ENCODE measurements at regions not wholly inside any gene's neighbourhood (a gene's known extent, or its start where the extent isn't known, plus 50 kb on each side); places are given as distances from the start of the nearest gene placed in this dataset.

DNA sequence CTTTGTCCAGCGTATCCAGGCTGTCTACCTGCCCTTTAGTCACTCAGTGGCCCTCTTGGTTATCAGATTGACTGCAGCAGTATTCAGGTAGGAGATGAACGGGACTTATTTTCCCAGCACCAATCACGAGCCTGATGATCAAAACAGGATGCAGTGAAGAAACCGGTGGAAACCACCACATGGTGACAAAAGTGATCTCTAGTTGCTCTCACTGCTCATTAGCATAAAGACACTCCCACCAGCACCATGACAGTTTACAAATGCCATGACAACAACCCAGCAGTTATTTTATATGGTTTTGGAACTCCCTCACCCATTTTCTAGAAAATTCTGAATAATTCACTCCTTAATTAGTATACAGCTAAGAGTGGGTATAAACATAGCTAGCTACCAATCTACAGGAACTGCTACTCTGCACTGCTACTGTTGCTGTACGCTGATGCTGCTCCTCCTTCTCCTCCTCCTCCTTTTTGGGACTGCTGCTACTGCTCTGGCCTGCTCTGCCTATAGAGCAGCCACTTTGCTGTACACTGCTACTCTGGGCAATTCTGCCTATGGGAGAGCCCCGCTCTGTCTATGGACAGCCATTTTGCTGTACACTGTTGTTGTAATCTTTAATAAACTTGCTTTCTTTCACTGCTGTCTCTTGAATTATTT is 142.5 kb upstream of the SSTR1 start:
- DNase-seq (ENCODE audit: low read depth, low spot score) (no peak), FAIRE-seq (no peak)
- dilution Hi-C loops (cut with MboI; ENCODE audit: extremely low pct_ligation_motif_present, low sequenced_read_pairs) = no loop called here
- no peaks in the 10 kb centered on the region for H3K27me3 ChIP-seq (ENCODE audit: control insufficient read depth in 2 of 2, insufficient read depth in 2 of 2, low read length in 2 of 2)
- no peaks in the 10 kb centered on the region for H3K36me3 ChIP-seq (ENCODE audit: control insufficient read depth in 2 of 2, extremely low read depth in 1 of 2, insufficient read depth in 2 of 2, low read length in 2 of 2)
- no peaks in the 10 kb centered on the region for H3K79me2 ChIP-seq (ENCODE audit: control insufficient read depth, insufficient read depth, low read length)
- H3K9me1 ChIP-seq (replicated peaks; ENCODE audit: control insufficient read depth, extremely low read depth, insufficient read depth, low read length) = no peaks in the 10 kb centered on the region
- no peaks in the 10 kb centered on the region for H4K20me1 ChIP-seq (replicated peaks; ENCODE audit: control insufficient read depth, extremely low read depth, insufficient read depth, low read length)
- intact Hi-C loops (cut with micrococcal nuclease) = no loop called here
- H3K27ac ChIP-seq (ENCODE audit: insufficient read depth, low read depth, low read length) = no peak overlapping the region
- TF ChIP-seq EZH2 (IDR thresholded peaks at IDR 0.05; ENCODE audit: borderline replicate concordance, low read depth, low read length, severe bottlenecking) (no peak), FOS (IDR thresholded peaks at IDR 0.05; ENCODE audit: borderline replicate concordance, insufficient read depth, low read length) (no peak), POLR2AphosphoS5 (IDR thresholded peaks at IDR 0.05; ENCODE audit: insufficient read depth, low read depth, low read length) (no peak), MYC (IDR thresholded peaks at IDR 0.05; ENCODE audit: low read depth, low read length) (no peak), POLR2A (IDR thresholded peaks at IDR 0.05; ENCODE audit: low read depth, low read length) (no peak), GATA2 (IDR thresholded peaks at IDR 0.05; ENCODE audit: insufficient read depth, insufficient read length, low read depth, low read length) (no peak), JUN (IDR thresholded peaks at IDR 0.05; ENCODE audit: borderline replicate concordance, insufficient read depth, insufficient read length, low read depth) (no peak)
- TF ChIP-seq, protein P1, sequence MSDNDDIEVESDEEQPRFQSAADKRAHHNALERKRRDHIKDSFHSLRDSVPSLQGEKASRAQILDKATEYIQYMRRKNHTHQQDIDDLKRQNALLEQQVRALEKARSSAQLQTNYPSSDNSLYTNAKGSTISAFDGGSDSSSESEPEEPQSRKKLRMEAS (IDR thresholded peaks at IDR 0.05; ENCODE audit: insufficient read depth, insufficient read length) = no peak
- TF ChIP-seq, protein P2, sequence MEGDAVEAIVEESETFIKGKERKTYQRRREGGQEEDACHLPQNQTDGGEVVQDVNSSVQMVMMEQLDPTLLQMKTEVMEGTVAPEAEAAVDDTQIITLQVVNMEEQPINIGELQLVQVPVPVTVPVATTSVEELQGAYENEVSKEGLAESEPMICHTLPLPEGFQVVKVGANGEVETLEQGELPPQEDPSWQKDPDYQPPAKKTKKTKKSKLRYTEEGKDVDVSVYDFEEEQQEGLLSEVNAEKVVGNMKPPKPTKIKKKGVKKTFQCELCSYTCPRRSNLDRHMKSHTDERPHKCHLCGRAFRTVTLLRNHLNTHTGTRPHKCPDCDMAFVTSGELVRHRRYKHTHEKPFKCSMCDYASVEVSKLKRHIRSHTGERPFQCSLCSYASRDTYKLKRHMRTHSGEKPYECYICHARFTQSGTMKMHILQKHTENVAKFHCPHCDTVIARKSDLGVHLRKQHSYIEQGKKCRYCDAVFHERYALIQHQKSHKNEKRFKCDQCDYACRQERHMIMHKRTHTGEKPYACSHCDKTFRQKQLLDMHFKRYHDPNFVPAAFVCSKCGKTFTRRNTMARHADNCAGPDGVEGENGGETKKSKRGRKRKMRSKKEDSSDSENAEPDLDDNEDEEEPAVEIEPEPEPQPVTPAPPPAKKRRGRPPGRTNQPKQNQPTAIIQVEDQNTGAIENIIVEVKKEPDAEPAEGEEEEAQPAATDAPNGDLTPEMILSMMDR (IDR thresholded peaks at IDR 0.05; ENCODE audit: extremely low read depth in 1 of 2, insufficient read depth in 1 of 2, low read depth in 1 of 2, low read length in 2 of 2) = no peak
- H3K4me2 ChIP-seq (ENCODE audit: insufficient read depth, low read length) = no peak overlapping the region
- ChIA-PET POLR2A (no interaction called here), CTCF (no interaction called here)
- no peak overlapping the region for H3K9ac ChIP-seq (replicated peaks; ENCODE audit: extremely low read depth, insufficient read depth, low read length)
- BruUV-seq (replicated peaks) = no TSS peak
- H3K4me1 ChIP-seq (ENCODE audit: control insufficient read depth, extremely low read depth, insufficient read depth, low read length) = no peaks in the 10 kb centered on the region
- no peak overlapping the region for H2AFZ ChIP-seq (ENCODE audit: low read depth, low read length)
- no peaks in the 10 kb centered on the region for H3K9me3 ChIP-seq (replicated peaks; ENCODE audit: control insufficient read depth, insufficient read depth, low read length)
- H3K4me3 ChIP-seq (replicated peaks in 1 of 3; ENCODE audit: insufficient read depth in 1 of 3, low read depth in 1 of 3, low read length in 3 of 3) = no peak overlapping the region
